Small intestine (tissue), 7 donors: ENCODE measurements at regions not wholly inside any gene's neighbourhood (a gene's known extent, or its start where the extent isn't known, plus 50 kb on each side); places are given as distances from the start of the nearest gene placed in this dataset.
A peak's percentile ranks its signal among the peaks of the same experiment; 100 is the strongest.
"Not testable (repeated sequence)": the region's sequence is repeated elsewhere in the genome, so short reads cannot be mapped to it uniquely, and the experiment has no call there.

Experiments used
- DNase-seq, 2 donors: peaks; one replicate each; pipeline versions ENCODE4 v3.0.0 to v3.0.0-alpha.2; 2013
- FAIRE-seq: peaks from 2 replicates; lab custom pipeline; 2012; peaks lifted over from hg19 to GRCh38; lab: Jason Lieb, UNC
- H3K27ac ChIP-seq, 3 donors: one replicate each; pipeline ENCODE4 v1.5.1; 2013; ENCODE audit warnings: low read length in 2 of 3, mild to moderate bottlenecking in 2 of 3, control low read depth in 1 of 3, inconsistent platforms in 1 of 3, low read depth in 1 of 3, moderate library complexity in 1 of 3
- H3K27me3 ChIP-seq, 3 donors: one replicate each; pipeline ENCODE4 v1.6.1; 2013; ENCODE audit warnings: low read length in 3 of 3, inconsistent platforms in 1 of 3; ENCODE audit not compliant: control insufficient read depth in 3 of 3, insufficient read depth in 3 of 3
- H3K36me3 ChIP-seq, 3 donors: one replicate each; pipeline ENCODE4 v1.6.1; 2013; ENCODE audit warnings: low read length in 3 of 3, inconsistent platforms in 1 of 3, low read depth in 1 of 3, mild to moderate bottlenecking in 1 of 3, moderate library complexity in 1 of 3; ENCODE audit not compliant: control insufficient read depth in 3 of 3, insufficient read depth in 2 of 3
- H3K4me1 ChIP-seq, 3 donors: one replicate each; pipeline ENCODE4 v1.6.1; 2013; ENCODE audit warnings: low read length in 2 of 3, inconsistent platforms in 1 of 3, low read depth in 1 of 3, mild to moderate bottlenecking in 1 of 3, moderate library complexity in 1 of 3; ENCODE audit not compliant: control insufficient read depth in 3 of 3, insufficient read depth in 2 of 3
- H3K4me3 ChIP-seq, 3 donors: one replicate each; pipeline ENCODE4 v1.5.1; 2013; ENCODE audit warnings: low read length in 3 of 3, control low read depth in 1 of 3, inconsistent platforms in 1 of 3, low read depth in 1 of 3, mild to moderate bottlenecking in 1 of 3, moderate library complexity in 1 of 3
- H3K9me3 ChIP-seq, 2 donors: one replicate each; pipeline ENCODE4 v1.6.1; 2013; ENCODE audit warnings: low read depth in 1 of 2, low read length in 1 of 2; ENCODE audit not compliant: control insufficient read depth in 2 of 2, insufficient read depth in 1 of 2
- WGBS, 3 donors: extraction: QIAGEN DNeasy Blood & Tissue Kit; methylation state at CpG; one replicate each; pipeline ENCODE4 v1.1.7; 2013; 5-methylcytosine and 5-hydroxymethylcytosine counted together
- donor health status: healthy with polysubstance abuse.
- donor health status: control.
- donor health status: control.
- donor health status: Bipolar disorder and iron deficiency.
- donor health status: healthy.

DNA sequence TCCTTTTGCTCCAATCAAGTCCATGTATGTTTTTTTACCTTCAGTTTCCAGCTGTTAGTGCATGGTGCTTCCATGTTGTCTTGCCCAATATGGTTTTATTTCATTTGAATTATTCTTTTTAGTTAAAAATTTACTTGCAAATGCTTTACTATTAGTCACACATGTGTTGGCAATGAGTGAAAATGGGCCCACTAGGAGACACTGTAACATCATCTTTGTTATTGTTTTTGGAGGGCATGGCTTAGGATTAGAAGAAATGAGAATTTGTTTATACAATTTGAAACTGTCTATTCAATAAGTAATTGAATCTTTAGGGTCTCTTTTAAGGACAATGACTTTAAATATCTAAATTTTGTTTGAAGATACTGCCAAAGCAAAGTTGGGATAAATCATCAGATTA is 133.7 kb downstream of the BRMS1L start:
- Histone ChIP-seq H3K4me3 (no peak overlapping the region), H3K4me1 (no peaks in the 10 kb centered on the region), H3K9me3 (no peaks in the 10 kb centered on the region), H3K27me3 (no peaks in the 10 kb centered on the region), H3K36me3 (no peaks in the 10 kb centered on the region), H3K27ac (no peak overlapping the region)
- DNase-seq (no peak), FAIRE-seq (no peak)

GRCh38 chr14:35958499-35958898 is 132.4 kb downstream of the BRMS1L start:
- WGBS, 3 donors, result 46 to 77% (median 62%) methylated on average over 4 of the region's 4 CpGs
- FAIRE-seq (no peak), DNase-seq (no peak)
- Histone ChIP-seq H3K4me1 (no peaks in the 10 kb centered on the region), H3K9me3 (no peaks in the 10 kb centered on the region), H3K36me3 (no peaks in the 10 kb centered on the region), H3K27ac (no peak overlapping the region), H3K4me3 (no peak overlapping the region), H3K27me3 (no peaks in the 10 kb centered on the region)

DNA sequence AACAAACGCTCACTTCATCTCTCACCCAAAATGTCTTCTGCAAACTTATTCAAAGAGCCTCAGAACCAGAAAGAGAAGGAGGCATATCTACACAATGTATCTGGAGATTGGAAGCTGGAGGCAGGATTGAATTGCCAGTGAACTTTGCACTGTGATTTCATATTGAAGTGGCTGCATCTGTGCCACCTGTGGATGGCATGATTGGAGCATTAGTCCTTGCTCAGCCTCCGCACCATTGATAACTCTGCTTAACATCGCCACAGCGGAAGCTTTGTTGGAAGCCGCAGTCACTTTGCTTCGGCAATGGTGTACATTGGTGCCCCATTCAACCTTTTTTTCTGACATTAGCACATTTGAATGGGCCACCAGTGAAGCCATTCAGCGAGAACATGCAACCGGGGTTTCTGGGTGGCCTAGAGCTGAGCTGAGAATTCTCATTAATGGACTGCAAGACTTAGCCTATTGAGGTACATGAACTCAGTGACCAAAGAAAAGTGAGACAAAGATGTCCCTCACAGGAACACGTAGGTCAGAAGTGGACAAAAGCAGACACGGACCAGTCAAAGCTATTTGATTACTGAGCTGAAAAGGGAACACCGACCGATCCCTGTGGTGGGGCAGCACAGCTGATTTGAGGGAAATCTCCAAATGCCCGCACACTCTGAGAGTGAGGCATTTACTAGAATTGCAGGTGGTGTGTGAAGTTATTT is 130.4 kb downstream of the BRMS1L start:
- WGBS, 3 donors, result 47 to 78% (median 65%) methylated on average over 13 of the region's 13 CpGs
- no peaks in the 10 kb centered on the region for H3K4me1 ChIP-seq
- H3K36me3 ChIP-seq, result no peaks in the 10 kb centered on the region
- H3K27me3 ChIP-seq, result no peaks in the 10 kb centered on the region
- FAIRE-seq, result no peak
- no peak overlapping the region for H3K27ac ChIP-seq
- DNase-seq, result peak in 1 of 2 donors; percentile 86
- H3K9me3 ChIP-seq, result no peaks in the 10 kb centered on the region
- H3K4me3 ChIP-seq, result no peak overlapping the region

DNA sequence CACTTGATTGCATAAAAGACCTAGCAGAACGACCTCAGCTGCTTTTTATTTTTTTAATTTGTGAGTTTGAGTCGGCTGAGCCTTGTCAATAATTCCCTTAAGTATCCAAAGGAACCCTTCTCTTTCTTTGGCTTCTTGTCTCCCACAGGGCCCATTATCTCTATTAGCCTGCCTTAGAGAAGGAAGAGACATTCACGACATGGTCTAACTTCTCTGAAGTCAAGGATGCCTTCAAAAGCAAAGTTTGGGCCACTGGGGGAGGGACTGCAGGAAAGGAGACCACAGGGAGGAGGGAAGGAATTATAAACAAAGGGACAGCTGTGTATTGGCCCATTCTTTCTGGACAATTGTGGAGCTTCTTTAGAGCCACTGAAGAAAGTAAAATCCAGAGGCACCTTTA is 126.4 kb downstream of the BRMS1L start:
- Histone ChIP-seq H3K4me3 (no peak overlapping the region), H3K27ac (no peak overlapping the region), H3K36me3 (no peaks in the 10 kb centered on the region), H3K9me3 (no peaks in the 10 kb centered on the region), H3K27me3 (no peaks in the 10 kb centered on the region), H3K4me1 (no peaks in the 10 kb centered on the region)
- FAIRE-seq (no peak), DNase-seq (no peak)
- WGBS, 3 donors, result 49 to 70% (median 50%) methylated on average over 3 of the region's 3 CpGs

DNA sequence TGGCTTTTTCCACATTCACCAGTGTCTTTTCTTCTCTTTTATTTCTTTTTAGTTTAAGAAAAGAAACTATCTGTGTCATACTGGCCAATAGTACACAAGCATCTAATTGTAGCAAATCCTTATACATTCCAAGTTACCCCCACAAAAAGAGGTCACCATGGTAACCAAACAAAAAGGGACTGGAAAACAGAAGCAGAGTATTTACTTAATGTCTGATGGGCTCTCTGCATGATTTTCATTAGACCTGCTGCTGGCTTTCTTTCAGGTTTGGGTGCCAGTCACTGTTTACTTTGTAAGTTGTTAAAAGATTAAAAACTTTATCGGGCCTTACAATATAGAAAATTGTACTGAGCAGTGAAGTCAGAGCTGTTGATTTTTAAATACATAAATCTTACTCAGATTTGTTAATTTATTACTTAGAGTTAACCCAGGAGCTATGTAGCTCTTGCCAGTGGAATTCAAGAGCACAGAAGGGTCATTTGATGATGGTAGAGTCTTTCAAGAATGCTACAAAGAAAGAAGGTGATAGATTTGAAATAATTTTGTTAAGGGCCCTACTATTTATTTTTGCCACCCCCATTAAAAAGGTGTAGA is 123.9 kb downstream of the BRMS1L start:
- Histone ChIP-seq H3K9me3 (no peaks in the 10 kb centered on the region), H3K36me3 (no peaks in the 10 kb centered on the region), H3K4me1 (no peaks in the 10 kb centered on the region), H3K27me3 (no peaks in the 10 kb centered on the region), H3K27ac (no peak overlapping the region), H3K4me3 (no peak overlapping the region)
- 5 to 25% (median 23%) methylated on average over 1 of the region's 1 CpG for WGBS, 3 donors
- FAIRE-seq, result no peak
- DNase-seq, result peak in 1 of 2 donors; percentile 7

DNA sequence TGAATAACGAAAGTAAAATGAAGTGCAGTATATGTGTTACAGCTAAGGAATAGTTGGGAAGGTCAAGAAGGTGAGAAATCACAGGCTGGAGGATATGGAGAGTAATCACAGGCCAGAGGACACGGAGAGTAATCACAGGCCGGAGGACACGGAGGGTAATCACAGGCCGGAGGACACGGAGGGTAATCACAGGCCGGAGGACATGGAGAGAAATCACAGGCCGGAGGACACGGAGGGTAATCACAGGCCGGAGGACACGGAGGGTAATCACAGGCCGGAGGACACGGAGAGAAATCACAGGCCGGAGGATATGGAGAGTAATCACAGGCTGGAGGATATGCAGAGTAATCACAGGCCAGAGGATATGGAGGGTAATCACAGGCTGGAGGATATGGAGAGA is 121.8 kb downstream of the BRMS1L start:
- 72 to 82% (median 77%) methylated on average over 14 of the region's 14 CpGs for WGBS, 3 donors
- H3K4me3 ChIP-seq, FAIRE-seq, H3K36me3 ChIP-seq, H3K4me1 ChIP-seq, H3K27ac ChIP-seq, H3K9me3 ChIP-seq, H3K27me3 ChIP-seq: not testable (repeated sequence)
- DNase-seq, result peak in 1 of 2 donors; percentile 16

GRCh38 chr14:35944847-35945246 is 118.7 kb downstream of the BRMS1L start:
- H3K27me3 ChIP-seq, result no peaks in the 10 kb centered on the region
- 60 to 77% (median 70%) methylated on average over 5 of the region's 5 CpGs for WGBS, 3 donors
- H3K9me3 ChIP-seq, result no peaks in the 10 kb centered on the region
- H3K4me3 ChIP-seq, result no peak overlapping the region
- DNase-seq (peak; percentile 4 to 31), FAIRE-seq (no peak)
- H3K4me1 ChIP-seq, result no peaks in the 10 kb centered on the region
- H3K27ac ChIP-seq, result no peak overlapping the region
- no peaks in the 10 kb centered on the region for H3K36me3 ChIP-seq

GRCh38 chr14:35940291-35940690 is 114.2 kb downstream of the BRMS1L start:
- no peak overlapping the region for H3K4me3 ChIP-seq
- no peaks in the 10 kb centered on the region for H3K36me3 ChIP-seq
- WGBS, 3 donors, result 4 to 14% (median 11%) methylated on average over 4 of the region's 4 CpGs

DNA sequence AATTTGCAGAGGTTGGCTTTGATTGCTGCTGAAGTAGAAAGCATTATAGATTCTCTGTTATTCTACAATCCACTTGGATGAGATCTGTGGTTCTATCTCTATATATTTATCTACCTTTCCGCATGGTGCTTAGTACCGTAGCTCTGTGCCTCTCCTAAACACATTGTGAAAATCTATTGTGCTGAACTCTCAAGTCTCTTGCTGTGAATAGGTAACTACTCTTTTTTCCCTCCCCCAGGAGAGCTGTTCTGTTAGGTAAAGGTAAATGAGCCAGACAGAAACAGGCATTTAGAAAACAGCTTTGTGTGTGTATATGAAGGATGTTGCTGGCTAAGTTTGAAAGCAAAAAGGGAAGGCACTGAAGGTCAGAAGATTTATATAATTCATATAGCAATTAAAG is 112.6 kb downstream of the BRMS1L start:
- WGBS, 3 donors, result 81 to 91% (median 84%) methylated on average over 2 of the region's 2 CpGs
- H3K9me3 ChIP-seq, result no peaks in the 10 kb centered on the region
- no peak for FAIRE-seq

More at GRCh38 chr14:35940291-35940690, 114.2 kb downstream of the BRMS1L start:
- DNase-seq (peak in 1 of 2 donors; percentile 31), FAIRE-seq (no peak)
- Histone ChIP-seq H3K27ac (no peak overlapping the region), H3K27me3 (no peaks in the 10 kb centered on the region), H3K4me1 (no peaks in the 10 kb centered on the region), H3K9me3 (no peaks in the 10 kb centered on the region)

More for the DNA sequence above, 112.6 kb downstream of the BRMS1L start:
- Histone ChIP-seq H3K36me3 (no peaks in the 10 kb centered on the region), H3K4me3 (no peak overlapping the region), H3K27me3 (no peaks in the 10 kb centered on the region), H3K4me1 (no peaks in the 10 kb centered on the region), H3K27ac (no peak overlapping the region)
- no peak for DNase-seq
